ENCODE measurements at regions not wholly inside any gene's neighbourhood (a gene's known extent, or its start where the extent isn't known, plus 50 kb on each side); places are given as distances from the start of the nearest gene placed in this dataset.

DNA sequence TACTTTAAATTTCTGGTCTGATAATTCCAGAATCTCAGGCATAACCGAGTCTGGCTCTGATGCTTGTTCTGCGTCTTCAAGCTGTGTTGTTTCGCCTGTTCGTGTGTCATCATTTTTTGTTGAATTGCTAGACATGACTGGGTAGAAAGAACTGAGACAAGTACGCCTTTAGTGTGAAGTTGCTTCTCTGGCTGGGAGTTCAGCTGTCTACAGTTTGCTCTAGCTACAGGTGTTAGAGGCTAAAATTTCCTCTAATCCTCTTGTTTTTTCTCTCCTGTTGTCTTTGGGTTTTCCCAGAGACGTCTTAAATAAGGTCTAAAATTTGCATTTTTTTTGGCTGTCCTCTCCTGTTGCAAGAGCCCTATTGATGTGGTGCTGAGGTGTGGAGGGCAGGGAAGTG lies 100.3 kb downstream of the FAM50B start:
- FAIRE-seq (no peak), DNase-seq (ENCODE audit: insufficient read length) (no peak)
- TF ChIP-seq POLR2AphosphoS5 (IDR thresholded peaks at IDR 0.05; ENCODE audit: low read depth, low read length) (no peak), TAF1 (IDR thresholded peaks at IDR 0.05; ENCODE audit: borderline replicate concordance, low read depth, low read length) (no peak)

DNA sequence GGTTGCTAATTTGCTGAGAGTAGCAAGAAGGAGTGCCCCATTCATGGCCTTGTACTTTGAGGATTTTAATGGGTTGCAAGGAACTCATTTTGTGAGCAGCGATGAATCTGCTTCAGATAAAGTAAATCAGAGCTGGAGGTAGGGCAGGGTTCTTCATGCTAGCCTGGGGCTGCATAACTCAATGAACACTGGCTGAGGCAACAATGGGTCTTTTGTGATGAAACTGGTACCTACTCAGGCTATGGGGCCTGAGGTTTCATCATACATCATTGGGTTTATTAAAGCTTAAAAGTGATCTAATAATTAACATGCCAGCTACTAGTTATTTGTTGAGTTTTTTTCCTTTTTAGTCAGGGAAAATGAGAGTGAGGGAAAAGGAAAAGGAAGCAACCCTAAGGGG lies 106.9 kb downstream of the FAM50B start:
- TF ChIP-seq TAF1 (IDR thresholded peaks at IDR 0.05; ENCODE audit: borderline replicate concordance, low read depth, low read length), result no peak
- no peak for TF ChIP-seq POLR2AphosphoS5 (IDR thresholded peaks at IDR 0.05; ENCODE audit: low read depth, low read length)
- no peak for TF ChIP-seq POLR2A (IDR thresholded peaks at IDR 0.05; ENCODE audit: low read depth, low read length)
- no peak for DNase-seq (ENCODE audit: insufficient read length)
- no peak for FAIRE-seq

DNA sequence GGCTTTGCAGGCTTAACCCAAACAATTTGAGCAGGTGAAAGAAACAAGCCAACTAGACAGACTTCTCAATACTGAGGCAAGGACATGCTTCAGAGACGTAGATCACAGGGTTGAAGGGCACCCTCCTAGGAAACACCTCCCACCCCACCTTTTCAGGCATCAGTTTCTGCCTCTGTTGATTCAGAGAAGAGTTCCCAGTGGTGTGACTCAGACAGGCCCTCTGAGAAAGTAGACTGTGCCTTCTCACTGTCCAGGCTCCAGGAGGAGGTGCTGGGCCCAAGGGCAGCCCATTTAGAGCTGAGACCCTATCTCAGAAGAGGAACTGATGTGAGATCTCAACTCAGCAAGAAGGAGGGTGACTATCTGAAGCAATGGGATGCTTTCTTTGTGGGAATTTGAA lies 108.1 kb downstream of the FAM50B start:
- no peak for FAIRE-seq

DNA sequence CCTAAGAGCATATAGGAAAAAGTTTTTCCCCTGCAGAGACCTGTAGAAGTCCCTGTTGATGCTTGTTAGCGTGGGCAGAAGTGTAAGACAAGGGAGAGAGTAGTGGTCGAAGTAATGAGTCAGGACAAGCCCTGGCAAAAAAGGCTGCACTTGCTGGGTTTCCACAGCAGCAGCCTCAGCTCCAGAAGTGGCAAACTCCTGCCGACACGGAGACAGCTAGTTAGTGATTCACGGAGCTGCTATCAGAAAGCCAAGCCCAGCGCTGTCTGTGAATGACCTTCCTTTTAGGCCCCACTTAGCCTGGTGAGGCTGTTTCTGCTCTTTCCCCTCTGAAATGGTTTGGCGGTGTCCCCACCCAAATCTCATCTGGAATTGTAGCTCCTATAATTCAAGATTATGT lies 109.1 kb downstream of the FAM50B start:
- DNase-seq (ENCODE audit: insufficient read length) (no peak), FAIRE-seq (no peak)
- TF ChIP-seq POLR2AphosphoS5 (IDR thresholded peaks at IDR 0.05; ENCODE audit: low read depth, low read length) (no peak), TAF1 (IDR thresholded peaks at IDR 0.05; ENCODE audit: borderline replicate concordance, low read depth, low read length) (no peak)

More for the DNA sequence above, 108.1 kb downstream of the FAM50B start:
- no peak for DNase-seq (ENCODE audit: insufficient read length)
- no peak for TF ChIP-seq POLR2AphosphoS5 (IDR thresholded peaks at IDR 0.05; ENCODE audit: low read depth, low read length)
- no peak for TF ChIP-seq TAF1 (IDR thresholded peaks at IDR 0.05; ENCODE audit: borderline replicate concordance, low read depth, low read length)
- TF ChIP-seq POLR2A (IDR thresholded peaks at IDR 0.05; ENCODE audit: low read depth, low read length), result no peak

DNA sequence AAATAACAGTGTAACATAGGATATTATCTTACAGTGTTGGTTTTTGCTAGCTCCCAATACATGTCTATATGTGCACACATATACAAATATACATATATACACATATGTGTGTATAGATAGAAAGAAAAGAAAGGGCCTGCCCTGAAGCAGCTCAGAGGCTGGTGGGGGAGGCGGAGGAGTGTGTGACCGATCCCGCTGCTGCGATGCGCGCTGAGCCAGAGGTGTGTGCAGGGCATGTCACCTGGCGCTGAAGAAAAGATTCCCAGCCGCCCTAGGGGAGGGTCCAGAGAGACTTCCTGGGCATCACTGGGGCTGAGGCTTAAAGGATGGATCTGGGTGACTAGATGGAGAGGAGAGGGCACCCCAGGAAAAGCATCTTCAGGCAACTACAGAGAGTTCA lies 110.2 kb downstream of the FAM50B start:
- FAIRE-seq, result no peak
- TF ChIP-seq TAF1 (IDR thresholded peaks at IDR 0.05; ENCODE audit: borderline replicate concordance, low read depth, low read length) (no peak), POLR2AphosphoS5 (IDR thresholded peaks at IDR 0.05; ENCODE audit: low read depth, low read length) (no peak), POLR2A (IDR thresholded peaks at IDR 0.05; ENCODE audit: low read depth, low read length) (no peak)
- no peak for DNase-seq (ENCODE audit: insufficient read length)

DNA sequence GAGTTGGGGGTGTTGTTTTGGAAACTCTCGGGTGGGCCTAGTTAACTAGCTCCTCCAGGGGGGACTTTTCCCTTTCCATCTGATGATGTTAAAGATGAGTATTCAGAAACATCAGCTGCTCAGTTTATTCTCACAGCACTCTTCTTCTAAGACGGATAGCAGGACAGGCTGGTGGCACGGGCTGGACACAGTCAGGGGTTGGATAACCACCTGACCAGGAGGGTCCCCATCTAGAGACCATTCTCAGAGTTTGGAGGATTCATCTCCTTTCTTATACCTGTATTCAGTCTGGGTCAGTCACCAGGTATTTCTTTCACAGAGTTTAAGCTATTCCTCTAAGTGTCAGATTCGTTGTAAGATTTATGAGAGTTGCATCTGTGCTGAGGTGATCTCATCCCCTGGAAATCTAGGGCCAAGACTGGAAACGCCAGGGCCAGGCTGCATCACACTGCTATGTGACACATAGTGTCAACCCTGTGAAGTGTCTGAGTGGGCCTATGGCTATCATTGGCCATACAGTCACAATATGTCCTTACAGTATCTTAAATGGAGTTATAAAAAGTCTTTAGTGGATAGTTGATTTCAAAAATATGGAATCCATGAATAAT lies 111.7 kb downstream of the FAM50B start:
- TF ChIP-seq POLR2AphosphoS5 (IDR thresholded peaks at IDR 0.05; ENCODE audit: low read depth, low read length), result no peak
- TF ChIP-seq TAF1 (IDR thresholded peaks at IDR 0.05; ENCODE audit: borderline replicate concordance, low read depth, low read length), result no peak
- no peak for TF ChIP-seq POLR2A (IDR thresholded peaks at IDR 0.05; ENCODE audit: low read depth, low read length)
- FAIRE-seq, result no peak
- DNase-seq (ENCODE audit: insufficient read length), result no peak

DNA sequence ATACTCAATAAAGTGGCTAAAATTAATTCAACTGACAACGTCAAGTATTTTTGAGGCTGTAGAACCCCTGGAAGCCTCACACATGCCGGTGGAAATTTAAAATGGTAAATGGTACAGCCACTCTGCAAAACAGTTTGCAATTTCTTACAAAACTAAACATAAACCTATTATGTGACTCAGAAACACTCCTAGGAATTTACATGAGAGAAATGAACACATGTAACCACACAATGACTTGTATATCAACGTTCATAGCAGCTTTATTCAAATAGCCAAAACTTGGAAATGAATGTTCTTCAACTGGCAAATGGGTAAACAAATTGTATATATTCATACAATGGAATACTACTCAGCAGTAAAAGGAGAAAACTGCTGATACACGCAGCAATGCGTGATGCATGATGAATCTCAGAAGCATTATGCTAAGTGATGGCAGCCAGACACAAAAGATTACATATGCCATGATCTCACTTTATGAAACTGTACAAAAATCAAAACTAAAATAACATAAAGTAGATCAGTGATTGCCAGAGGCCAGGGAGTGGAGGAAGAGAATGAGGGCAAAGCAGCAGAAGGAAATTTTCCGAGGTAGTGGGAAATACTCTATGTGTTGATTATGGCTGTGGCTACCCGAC lies 112.5 kb downstream of the FAM50B start:
- FAIRE-seq, result no peak
- TF ChIP-seq POLR2A (IDR thresholded peaks at IDR 0.05; ENCODE audit: low read depth, low read length), result no peak
- no peak for TF ChIP-seq POLR2AphosphoS5 (IDR thresholded peaks at IDR 0.05; ENCODE audit: low read depth, low read length)
- TF ChIP-seq TAF1 (IDR thresholded peaks at IDR 0.05; ENCODE audit: borderline replicate concordance, low read depth, low read length), result no peak
- no peak for DNase-seq (ENCODE audit: insufficient read length)

DNA sequence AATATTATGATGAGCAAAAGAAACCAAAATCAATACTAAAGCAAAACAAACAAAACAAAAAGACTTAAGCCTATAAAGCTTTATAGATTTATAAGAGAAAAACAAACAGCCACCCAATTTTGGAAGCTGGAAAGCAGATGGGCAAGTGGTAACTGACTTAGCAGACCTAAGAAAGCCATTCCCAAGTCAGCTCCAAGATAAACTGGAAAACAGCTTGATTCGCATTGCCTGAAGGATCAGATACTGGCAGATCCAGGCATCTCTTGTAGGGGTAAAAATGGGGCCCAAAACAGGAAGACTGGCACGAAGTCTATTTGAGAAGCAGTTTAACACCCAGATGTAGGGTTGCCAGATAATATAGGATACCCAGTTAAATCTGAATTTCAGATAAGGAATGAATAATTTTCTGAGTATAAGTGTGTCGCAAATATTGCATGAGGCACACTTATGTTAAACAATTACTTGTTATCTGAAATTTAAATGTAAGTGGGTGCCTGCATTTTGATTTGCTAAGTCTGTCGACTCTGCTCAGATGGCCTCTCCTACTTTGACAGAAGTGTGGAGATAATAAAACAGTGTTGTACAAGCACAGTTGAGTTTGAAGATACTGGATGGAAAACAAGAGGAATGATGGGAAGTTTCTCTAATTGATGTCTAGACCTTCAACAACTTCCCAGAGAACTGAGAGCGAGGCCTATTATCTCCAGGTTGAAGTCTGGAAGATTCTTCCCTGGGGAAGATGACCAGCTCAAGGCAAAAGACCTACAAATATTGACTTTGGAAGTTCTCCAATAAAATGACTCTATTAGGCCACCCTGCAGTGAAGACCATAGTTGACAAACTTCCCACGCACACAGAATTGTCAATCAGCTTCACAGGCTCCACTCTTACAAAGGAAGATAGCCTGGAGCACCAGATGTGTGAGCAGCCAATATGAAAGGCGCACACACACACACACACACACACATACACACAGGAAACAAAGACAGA lies 113.4 kb downstream of the FAM50B start:
- DNase-seq (ENCODE audit: insufficient read length), result no peak
- no peak for TF ChIP-seq TAF1 (IDR thresholded peaks at IDR 0.05; ENCODE audit: borderline replicate concordance, low read depth, low read length)
- TF ChIP-seq POLR2AphosphoS5 (IDR thresholded peaks at IDR 0.05; ENCODE audit: low read depth, low read length), result no peak
- TF ChIP-seq POLR2A (IDR thresholded peaks at IDR 0.05; ENCODE audit: low read depth, low read length), result no peak
- FAIRE-seq, result no peak

DNA sequence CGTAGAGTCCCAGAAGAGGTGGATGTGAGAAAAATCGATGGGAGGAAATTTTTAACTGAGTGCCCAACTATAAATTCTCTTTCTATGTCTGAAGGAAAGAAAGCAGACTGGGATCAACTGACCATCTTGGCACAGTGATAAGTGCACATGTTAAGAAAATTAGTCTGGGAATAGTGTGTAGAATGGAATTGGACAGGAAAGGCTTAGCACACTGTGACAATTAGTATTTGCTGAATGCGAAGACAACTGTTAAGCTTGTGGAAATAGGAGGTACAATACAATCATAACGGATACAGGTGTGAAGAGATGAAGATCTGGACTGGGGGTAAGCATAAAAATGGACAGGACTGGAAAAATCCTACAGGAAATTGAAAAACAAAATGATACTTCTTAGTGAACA lies 114.3 kb downstream of the FAM50B start:
- DNase-seq (ENCODE audit: insufficient read length), result no peak
- no peak for TF ChIP-seq TAF1 (IDR thresholded peaks at IDR 0.05; ENCODE audit: borderline replicate concordance, low read depth, low read length)
- TF ChIP-seq POLR2AphosphoS5 (IDR thresholded peaks at IDR 0.05; ENCODE audit: low read depth, low read length), result no peak
- TF ChIP-seq POLR2A (IDR thresholded peaks at IDR 0.05; ENCODE audit: low read depth, low read length), result no peak
- FAIRE-seq, result no peak

DNA sequence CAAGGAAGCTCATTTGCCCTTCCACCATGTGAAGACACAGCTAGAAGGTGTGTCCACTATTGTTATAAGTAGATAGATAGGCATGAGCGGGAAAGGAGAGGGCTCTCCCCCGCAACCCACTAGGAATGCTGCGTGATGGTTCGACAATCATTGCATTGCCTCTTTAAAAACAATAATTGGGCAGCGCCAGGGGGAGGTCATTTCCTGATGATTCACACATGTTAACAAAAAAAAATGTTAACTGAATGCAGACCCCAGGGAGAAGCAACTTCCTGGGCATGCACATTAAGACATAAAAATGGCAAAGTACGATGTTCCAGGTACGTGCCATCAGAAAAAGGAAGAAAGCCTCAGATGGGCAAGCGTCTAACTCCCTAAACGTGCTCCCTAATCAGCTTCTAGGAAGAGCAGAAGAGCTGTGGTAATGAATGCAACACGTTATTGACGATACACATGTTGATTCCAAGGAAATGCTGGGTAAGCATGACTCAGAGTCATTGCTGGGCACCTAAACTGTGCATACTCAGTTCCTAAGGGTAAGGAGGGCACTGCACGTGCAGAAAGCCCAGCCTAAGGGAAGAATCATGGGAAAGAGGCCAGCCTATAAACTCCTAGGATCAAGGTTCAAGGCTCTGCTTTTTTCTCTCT lies 113.7 kb downstream of the FAM217A start:
- no peak for TF ChIP-seq POLR2A (IDR thresholded peaks at IDR 0.05; ENCODE audit: low read depth, low read length)
- TF ChIP-seq TAF1 (IDR thresholded peaks at IDR 0.05; ENCODE audit: borderline replicate concordance, low read depth, low read length), result no peak
- TF ChIP-seq POLR2AphosphoS5 (IDR thresholded peaks at IDR 0.05; ENCODE audit: low read depth, low read length), result no peak
- DNase-seq (ENCODE audit: insufficient read length) (no peak), FAIRE-seq (no peak)

DNA sequence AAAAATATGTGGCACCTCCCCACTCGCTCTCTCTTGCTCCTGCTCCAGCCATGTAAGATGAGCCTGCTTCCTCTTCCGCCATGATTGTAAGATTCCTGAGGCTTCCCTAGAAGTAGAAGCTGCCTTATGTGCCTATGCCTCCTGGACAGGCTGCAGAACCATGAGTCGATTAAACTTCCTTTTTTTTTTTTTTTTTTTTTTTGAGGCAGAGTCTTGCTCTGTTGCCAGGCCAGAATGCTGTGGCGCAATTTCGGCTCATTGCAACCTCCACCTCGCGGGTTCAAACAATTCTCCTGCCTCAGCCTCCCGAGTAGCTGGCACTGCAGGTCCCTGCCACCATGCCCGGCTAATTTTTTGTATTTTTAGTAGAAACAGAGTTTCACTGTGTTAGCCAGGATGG lies 112.5 kb downstream of the FAM217A start:
- DNase-seq (ENCODE audit: insufficient read length) (no peak), FAIRE-seq (no peak)
- no peak for TF ChIP-seq POLR2AphosphoS5 (IDR thresholded peaks at IDR 0.05; ENCODE audit: low read depth, low read length)

All from GM12892 (cell line).